ENCODE measurements at regions not wholly inside any gene's neighbourhood (a gene's known extent, or its start where the extent isn't known, plus 50 kb on each side); places are given as distances from the start of the nearest gene placed in this dataset.

DNA sequence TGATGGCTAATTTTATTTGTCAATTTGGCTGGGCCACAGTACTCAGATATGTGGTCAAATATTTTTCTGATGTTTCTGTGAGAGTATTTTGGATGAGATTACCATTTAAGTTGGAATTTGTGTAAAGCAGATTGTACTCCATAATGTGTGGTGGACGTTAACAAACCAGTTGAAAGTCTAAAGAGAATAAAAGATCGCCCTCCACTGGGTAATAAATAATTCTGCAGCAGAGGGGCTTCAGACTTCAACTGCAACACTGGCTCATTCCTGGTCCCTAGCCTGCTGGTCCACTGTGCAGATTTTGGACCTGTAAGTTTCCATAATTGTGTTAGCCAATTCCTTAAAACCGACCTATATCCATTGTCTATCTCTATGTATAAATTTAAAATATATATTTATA is 540.3 kb downstream of the PCDH18 start:
- TF ChIP-seq, protein P1, sequence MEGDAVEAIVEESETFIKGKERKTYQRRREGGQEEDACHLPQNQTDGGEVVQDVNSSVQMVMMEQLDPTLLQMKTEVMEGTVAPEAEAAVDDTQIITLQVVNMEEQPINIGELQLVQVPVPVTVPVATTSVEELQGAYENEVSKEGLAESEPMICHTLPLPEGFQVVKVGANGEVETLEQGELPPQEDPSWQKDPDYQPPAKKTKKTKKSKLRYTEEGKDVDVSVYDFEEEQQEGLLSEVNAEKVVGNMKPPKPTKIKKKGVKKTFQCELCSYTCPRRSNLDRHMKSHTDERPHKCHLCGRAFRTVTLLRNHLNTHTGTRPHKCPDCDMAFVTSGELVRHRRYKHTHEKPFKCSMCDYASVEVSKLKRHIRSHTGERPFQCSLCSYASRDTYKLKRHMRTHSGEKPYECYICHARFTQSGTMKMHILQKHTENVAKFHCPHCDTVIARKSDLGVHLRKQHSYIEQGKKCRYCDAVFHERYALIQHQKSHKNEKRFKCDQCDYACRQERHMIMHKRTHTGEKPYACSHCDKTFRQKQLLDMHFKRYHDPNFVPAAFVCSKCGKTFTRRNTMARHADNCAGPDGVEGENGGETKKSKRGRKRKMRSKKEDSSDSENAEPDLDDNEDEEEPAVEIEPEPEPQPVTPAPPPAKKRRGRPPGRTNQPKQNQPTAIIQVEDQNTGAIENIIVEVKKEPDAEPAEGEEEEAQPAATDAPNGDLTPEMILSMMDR (IDR thresholded peaks at IDR 0.05), result no peak
- no peak for TF ChIP-seq POLR2A (IDR thresholded peaks at IDR 0.05)
